ENCODE measurements at regions not wholly inside any gene's neighbourhood (a gene's known extent, or its start where the extent isn't known, plus 50 kb on each side); places are given as distances from the start of the nearest gene placed in this dataset.

DNA sequence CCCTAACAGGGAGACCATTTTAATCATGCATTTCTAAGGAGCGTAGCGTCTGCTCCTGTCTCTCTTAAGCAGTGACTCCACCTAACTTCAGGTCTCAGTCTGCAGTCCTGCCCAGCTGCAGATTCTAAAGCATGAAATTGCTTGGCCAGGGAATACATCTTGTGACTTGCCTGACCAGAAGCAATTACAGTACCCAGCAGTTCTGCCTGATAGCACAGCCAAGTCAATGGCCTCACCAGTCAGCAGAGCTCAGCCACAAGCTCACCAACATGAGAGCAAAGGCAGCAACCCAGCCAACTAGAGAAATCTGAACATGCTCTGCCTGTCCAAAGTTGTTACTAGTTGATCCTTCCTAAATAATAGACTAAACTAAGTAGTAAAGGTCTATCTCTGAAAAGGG lies 2011.9 kb upstream of the PCDH10 start:
- Histone ChIP-seq H3K4me1 (no peaks in the 10 kb centered on the region), H3K27me3 (no peaks in the 10 kb centered on the region), H3K27ac (no peak overlapping the region), H3K9me3 (no peaks in the 10 kb centered on the region), H3K36me3 (no peaks in the 10 kb centered on the region), H3K4me3 (no peak overlapping the region)
- intact Hi-C loops (cut with DNase I), result no loop called here
- ATAC-seq (no peak), DNase-seq (no peak)
- WGBS (ENCODE audit: insufficient coverage, low coverage, low lambda C conversion rate, missing lambda C conversion rate), result 83% methylated on average over 2 of the region's 2 CpGs
- no peak for TF ChIP-seq POLR2A (IDR thresholded peaks at IDR 0.05)
- TF ChIP-seq, protein P1, sequence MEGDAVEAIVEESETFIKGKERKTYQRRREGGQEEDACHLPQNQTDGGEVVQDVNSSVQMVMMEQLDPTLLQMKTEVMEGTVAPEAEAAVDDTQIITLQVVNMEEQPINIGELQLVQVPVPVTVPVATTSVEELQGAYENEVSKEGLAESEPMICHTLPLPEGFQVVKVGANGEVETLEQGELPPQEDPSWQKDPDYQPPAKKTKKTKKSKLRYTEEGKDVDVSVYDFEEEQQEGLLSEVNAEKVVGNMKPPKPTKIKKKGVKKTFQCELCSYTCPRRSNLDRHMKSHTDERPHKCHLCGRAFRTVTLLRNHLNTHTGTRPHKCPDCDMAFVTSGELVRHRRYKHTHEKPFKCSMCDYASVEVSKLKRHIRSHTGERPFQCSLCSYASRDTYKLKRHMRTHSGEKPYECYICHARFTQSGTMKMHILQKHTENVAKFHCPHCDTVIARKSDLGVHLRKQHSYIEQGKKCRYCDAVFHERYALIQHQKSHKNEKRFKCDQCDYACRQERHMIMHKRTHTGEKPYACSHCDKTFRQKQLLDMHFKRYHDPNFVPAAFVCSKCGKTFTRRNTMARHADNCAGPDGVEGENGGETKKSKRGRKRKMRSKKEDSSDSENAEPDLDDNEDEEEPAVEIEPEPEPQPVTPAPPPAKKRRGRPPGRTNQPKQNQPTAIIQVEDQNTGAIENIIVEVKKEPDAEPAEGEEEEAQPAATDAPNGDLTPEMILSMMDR (IDR thresholded peaks at IDR 0.05), result no peak

DNA sequence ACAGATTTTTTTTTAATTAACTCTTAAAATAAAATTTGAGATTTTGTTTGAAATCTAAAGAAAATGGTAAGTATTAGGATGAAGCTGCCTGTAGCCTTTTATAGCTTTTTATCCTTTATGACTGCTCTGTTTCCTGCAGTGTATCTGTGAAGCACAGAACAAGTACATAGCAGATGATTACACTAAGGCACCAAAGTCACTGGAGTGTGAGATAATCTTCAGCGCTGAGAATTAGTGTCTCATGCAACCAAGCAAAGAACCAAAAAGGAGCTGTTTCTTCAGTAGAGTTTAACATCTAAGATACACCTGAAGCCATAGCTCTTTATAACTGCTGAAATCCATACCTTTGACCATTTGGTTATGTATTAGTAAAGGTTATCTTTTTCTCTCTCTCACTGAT lies 1989.8 kb upstream of the PCDH10 start:
- WGBS (ENCODE audit: insufficient coverage, low coverage, low lambda C conversion rate, missing lambda C conversion rate), result 77% methylated on average over 1 of the region's 1 CpG
- TF ChIP-seq, protein P1 (IDR thresholded peaks at IDR 0.05), result no peak
- no peak for TF ChIP-seq POLR2A (IDR thresholded peaks at IDR 0.05)
- H3K36me3 ChIP-seq, result no peaks in the 10 kb centered on the region
- no peak for ATAC-seq
- no peak overlapping the region for H3K4me3 ChIP-seq
- no peaks in the 10 kb centered on the region for H3K4me1 ChIP-seq
- no peak for DNase-seq
- H3K9me3 ChIP-seq, result no peaks in the 10 kb centered on the region
- H3K27ac ChIP-seq, result no peak overlapping the region
- intact Hi-C loops (cut with DNase I), result no loop called here
- H3K27me3 ChIP-seq, result no peaks in the 10 kb centered on the region

DNA sequence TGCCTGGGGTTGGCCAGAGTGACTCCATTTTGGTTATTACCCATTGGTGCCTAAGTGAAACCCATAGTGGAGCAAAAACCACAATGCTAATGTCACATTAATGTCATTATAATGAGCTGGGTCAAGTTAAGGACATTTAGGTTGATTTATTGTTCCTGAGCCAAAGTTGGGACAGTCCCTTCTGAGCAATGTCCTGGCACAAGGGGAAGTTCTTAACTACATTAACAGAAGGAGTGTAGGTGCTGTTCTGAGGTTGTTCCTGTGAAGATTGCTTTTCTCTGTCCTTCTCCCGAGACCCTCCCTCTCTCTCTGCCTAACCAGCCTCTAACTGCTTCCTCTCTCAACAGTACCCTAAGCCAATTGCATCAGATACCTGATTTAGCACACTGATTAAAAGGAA lies 1956.8 kb upstream of the PCDH10 start:
- Histone ChIP-seq H3K4me3 (no peak overlapping the region), H3K36me3 (no peaks in the 10 kb centered on the region), H3K9me3 (no peaks in the 10 kb centered on the region), H3K27ac (no peak overlapping the region), H3K27me3 (no peaks in the 10 kb centered on the region), H3K4me1 (no peaks in the 10 kb centered on the region)
- TF ChIP-seq, protein P1 (IDR thresholded peaks at IDR 0.05), result no peak
- no peak for TF ChIP-seq POLR2A (IDR thresholded peaks at IDR 0.05)
- intact Hi-C loops (cut with DNase I), result no loop called here
- no peak for DNase-seq
- ATAC-seq, result no peak
- WGBS (ENCODE audit: insufficient coverage, low coverage, low lambda C conversion rate, missing lambda C conversion rate), result 56% methylated on average over 1 of the region's 1 CpG

DNA sequence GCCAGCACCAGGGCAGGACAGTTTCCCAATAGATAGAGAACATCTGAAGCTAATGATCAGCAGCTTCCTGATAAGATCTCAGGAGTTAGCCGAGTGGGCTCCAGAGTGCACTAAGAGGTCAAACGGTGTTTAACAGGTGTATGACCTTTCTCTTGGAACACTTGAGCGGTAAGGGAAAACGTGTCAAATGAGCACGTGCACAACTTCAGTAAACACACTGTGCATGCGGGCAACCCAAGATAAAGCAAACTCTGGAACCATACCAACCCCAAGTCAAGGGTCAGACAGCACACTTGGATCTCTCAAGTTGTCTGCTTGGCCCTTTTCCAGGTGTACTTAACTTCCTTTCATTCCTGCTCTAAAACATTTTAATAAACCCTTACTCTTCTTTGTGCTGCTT lies 1941.5 kb upstream of the PCDH10 start:
- intact Hi-C loops (cut with DNase I), result no loop called here
- DNase-seq, result no peak
- TF ChIP-seq, protein P1 (IDR thresholded peaks at IDR 0.05), result no peak
- TF ChIP-seq POLR2A (IDR thresholded peaks at IDR 0.05), result no peak
- WGBS (ENCODE audit: insufficient coverage, low coverage, low lambda C conversion rate, missing lambda C conversion rate), result 20% methylated on average over 1 of the region's 6 CpGs
- no peak for ATAC-seq
- Histone ChIP-seq H3K4me3 (no peak overlapping the region), H3K27ac (no peak overlapping the region), H3K27me3 (no peaks in the 10 kb centered on the region), H3K9me3 (no peaks in the 10 kb centered on the region), H3K4me1 (no peaks in the 10 kb centered on the region), H3K36me3 (no peaks in the 10 kb centered on the region)

DNA sequence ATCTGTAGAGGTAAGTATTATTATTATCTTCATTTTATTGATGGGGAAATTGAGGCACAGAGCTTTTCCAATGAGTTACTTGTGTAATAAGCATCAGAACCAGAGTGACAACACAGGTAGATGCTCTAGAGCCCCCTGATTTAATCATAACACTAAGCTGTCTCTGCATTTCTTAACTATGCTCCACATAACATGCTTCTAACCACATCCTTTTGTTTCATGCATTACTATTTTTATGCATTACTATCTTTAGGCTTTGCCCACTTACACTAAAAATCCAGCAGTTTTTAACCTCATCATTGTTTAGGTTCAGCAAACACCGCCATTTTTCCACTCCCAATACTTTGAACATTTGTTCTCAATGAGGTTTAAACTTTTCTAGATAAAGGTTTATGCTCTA lies 1900.8 kb upstream of the PCDH10 start:
- H3K4me3 ChIP-seq, result no peak overlapping the region

More for the DNA sequence above, 1900.8 kb upstream of the PCDH10 start:
- H3K27ac ChIP-seq, result no peak overlapping the region
- TF ChIP-seq POLR2A (IDR thresholded peaks at IDR 0.05), result no peak
- TF ChIP-seq, protein P1 (IDR thresholded peaks at IDR 0.05), result no peak
- WGBS (ENCODE audit: insufficient coverage, low coverage, low lambda C conversion rate, missing lambda C conversion rate), result 0% methylated on average over 1 of the region's 1 CpG
- ATAC-seq (no peak), DNase-seq (no peak)
- no peaks in the 10 kb centered on the region for H3K36me3 ChIP-seq
- no peaks in the 10 kb centered on the region for H3K4me1 ChIP-seq
- intact Hi-C loops (cut with DNase I), result no loop called here
- H3K9me3 ChIP-seq, result no peaks in the 10 kb centered on the region
- no peaks in the 10 kb centered on the region for H3K27me3 ChIP-seq

Data from right lobe of liver (tissue), 6 donors.